Upper lobe of left lung (tissue), 6 donors: ENCODE measurements at regions not wholly inside any gene's neighbourhood (a gene's known extent, or its start where the extent isn't known, plus 50 kb on each side); places are given as distances from the start of the nearest gene placed in this dataset.

Experiments used
- ATAC-seq, 2 donors: fragments of 200-7000 bp; cut with Tn5 transposase; one replicate each; pipeline ENCODE4 v1.9.1; 2022; ENCODE audit warnings: mild to moderate bottlenecking in 2 of 2, moderate library complexity in 2 of 2; ENCODE audit not compliant: low FRiP score in 2 of 2
- DNase-seq, 2 donors: peaks; one replicate each; pipeline ENCODE4 v3.0.0-alpha.2; 2019 to 2020
- H3K27ac ChIP-seq, 4 donors: fragments of 200-600 bp; sonication (generic); one replicate each; pipeline ENCODE4 v1.5.1; 2016 to 2019
- H3K27me3 ChIP-seq, 4 donors: fragments of 200-600 bp; sonication (generic); one replicate each; pipeline ENCODE4 v1.5.1; 2017 to 2019
- H3K36me3 ChIP-seq, 4 donors: fragments of 200-600 bp; sonication (generic); one replicate each; pipeline ENCODE4 v1.5.1; 2016 to 2019
- H3K4me1 ChIP-seq, 4 donors: fragments of 200-600 bp; sonication (generic); one replicate each; pipeline ENCODE4 v1.5.1; 2018 to 2019
- H3K4me3 ChIP-seq, 4 donors: fragments of 200-600 bp; sonication (generic); one replicate each; pipeline ENCODE4 v1.5.1; 2017 to 2019; ENCODE audit warnings: mild to moderate bottlenecking in 2 of 4, moderate library complexity in 1 of 4
- H3K9me3 ChIP-seq, 4 donors: fragments of 200-600 bp; sonication (generic); one replicate each; pipeline ENCODE4 v1.5.1; 2018 to 2019
- EP300 ChIP-seq, 4 donors: sonication (generic); formaldehyde crosslinking; IDR thresholded peaks; one replicate each; pipeline ENCODE4 v1.5.1; 2017; ENCODE audit warnings: antibody characterized with exemption in 4 of 4, control low read depth in 2 of 4
- POLR2A ChIP-seq, 4 donors: fragments of 450-650 bp; IDR thresholded peaks; one replicate each; pipeline ENCODE4 v1.5.1; 2016 to 2017; ENCODE audit warnings: antibody characterized with exemption in 4 of 4, mild to moderate bottlenecking in 2 of 4
- POLR2AphosphoS5 ChIP-seq, 2 donors: sonication (generic); formaldehyde crosslinking; IDR thresholded peaks; one replicate each; pipeline ENCODE4 v1.5.1; 2017; ENCODE audit warnings: antibody characterized with exemption in 2 of 2
- WGBS, 2 donors: methylation state at CpG; one replicate each; pipeline ENCODE4 v1.1.5; 2017 to 2018; 5-methylcytosine and 5-hydroxymethylcytosine counted together
- TF ChIP-seq, protein P1 (sequence below), 6 experiments: fragments of 450-650 bp in 4 of 6; fragments of 200-600 bp in 2 of 6; sonication (generic) in 2 of 6; IDR thresholded peaks; one replicate each; pipeline ENCODE4 v1.5.1; 2016 to 2019; ENCODE audit warnings: antibody characterized with exemption in 6 of 6
- donor health status: DM: no; HTN: no; CAD: no; lungs with moderate emphysema.
- donor health status: DM: no; HTN: yes; CAD: no; lungs with severe emphysema.

DNA sequence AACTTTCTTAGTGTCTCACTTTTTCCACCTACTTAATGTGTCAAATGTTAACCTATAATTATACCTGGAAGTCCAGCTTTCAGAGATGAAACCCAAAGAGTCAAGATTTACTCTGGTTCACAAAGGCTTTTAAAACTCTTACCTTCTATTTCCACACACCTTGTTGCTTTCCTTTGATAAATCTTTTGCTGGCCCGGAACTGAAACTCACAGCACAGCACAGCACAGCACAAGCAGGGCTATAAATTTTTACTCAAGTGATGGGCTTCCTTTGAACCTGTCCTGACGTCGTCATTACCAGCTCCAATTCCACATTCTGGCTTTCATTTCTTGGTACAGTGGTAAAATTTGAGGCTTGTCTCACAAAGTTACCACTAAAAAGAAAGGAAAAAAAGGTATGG is 861.0 kb downstream of the SORCS3 start:
- WGBS, 2 donors: 74% methylated on average over 3 of the region's 3 CpGs
- Histone ChIP-seq H3K4me3 (no peak overlapping the region), H3K27me3 (no peaks in the 10 kb centered on the region), H3K9me3 (no peaks in the 10 kb centered on the region), H3K4me1 (no peaks in the 10 kb centered on the region), H3K27ac (no peak overlapping the region), H3K36me3 (no peaks in the 10 kb centered on the region)
- no peak for ATAC-seq
- TF ChIP-seq, protein P1, sequence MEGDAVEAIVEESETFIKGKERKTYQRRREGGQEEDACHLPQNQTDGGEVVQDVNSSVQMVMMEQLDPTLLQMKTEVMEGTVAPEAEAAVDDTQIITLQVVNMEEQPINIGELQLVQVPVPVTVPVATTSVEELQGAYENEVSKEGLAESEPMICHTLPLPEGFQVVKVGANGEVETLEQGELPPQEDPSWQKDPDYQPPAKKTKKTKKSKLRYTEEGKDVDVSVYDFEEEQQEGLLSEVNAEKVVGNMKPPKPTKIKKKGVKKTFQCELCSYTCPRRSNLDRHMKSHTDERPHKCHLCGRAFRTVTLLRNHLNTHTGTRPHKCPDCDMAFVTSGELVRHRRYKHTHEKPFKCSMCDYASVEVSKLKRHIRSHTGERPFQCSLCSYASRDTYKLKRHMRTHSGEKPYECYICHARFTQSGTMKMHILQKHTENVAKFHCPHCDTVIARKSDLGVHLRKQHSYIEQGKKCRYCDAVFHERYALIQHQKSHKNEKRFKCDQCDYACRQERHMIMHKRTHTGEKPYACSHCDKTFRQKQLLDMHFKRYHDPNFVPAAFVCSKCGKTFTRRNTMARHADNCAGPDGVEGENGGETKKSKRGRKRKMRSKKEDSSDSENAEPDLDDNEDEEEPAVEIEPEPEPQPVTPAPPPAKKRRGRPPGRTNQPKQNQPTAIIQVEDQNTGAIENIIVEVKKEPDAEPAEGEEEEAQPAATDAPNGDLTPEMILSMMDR (IDR thresholded peaks at IDR 0.05): no peak
- TF ChIP-seq POLR2AphosphoS5 (IDR thresholded peaks at IDR 0.05) (no peak), POLR2A (IDR thresholded peaks at IDR 0.05) (no peak), EP300 (IDR thresholded peaks at IDR 0.05) (no peak)
- DNase-seq: no peak

DNA sequence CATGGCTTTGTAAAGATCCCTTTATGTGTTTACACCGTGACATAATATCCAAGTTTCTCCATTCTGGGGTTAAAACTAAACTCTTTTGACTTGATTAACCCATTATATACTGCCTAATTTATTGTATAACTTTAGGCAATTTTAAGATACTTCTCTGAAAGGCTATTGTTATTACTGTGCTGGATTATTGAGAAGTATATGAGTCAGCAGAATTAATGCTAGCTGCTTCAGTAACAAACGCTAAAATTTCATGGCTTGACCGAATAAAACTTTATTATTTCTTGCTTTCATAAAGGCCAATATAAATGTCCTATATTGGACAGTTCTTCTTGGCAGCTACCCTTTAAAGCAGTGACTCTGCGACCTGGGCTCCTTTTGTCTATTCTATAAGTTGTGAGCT is 853.9 kb downstream of the SORCS3 start:
- TF ChIP-seq EP300 (IDR thresholded peaks at IDR 0.05) (no peak), POLR2AphosphoS5 (IDR thresholded peaks at IDR 0.05) (no peak), POLR2A (IDR thresholded peaks at IDR 0.05) (no peak)
- TF ChIP-seq, protein P1 (IDR thresholded peaks at IDR 0.05): no peak
- 87 to 92% methylated on average over 4 of the region's 4 CpGs for WGBS, 2 donors
- Histone ChIP-seq H3K9me3 (no peaks in the 10 kb centered on the region), H3K27ac (no peak overlapping the region), H3K4me1 (no peaks in the 10 kb centered on the region), H3K36me3 (no peaks in the 10 kb centered on the region), H3K27me3 (no peaks in the 10 kb centered on the region), H3K4me3 (no peak overlapping the region)
- DNase-seq (no peak), ATAC-seq (no peak)

DNA sequence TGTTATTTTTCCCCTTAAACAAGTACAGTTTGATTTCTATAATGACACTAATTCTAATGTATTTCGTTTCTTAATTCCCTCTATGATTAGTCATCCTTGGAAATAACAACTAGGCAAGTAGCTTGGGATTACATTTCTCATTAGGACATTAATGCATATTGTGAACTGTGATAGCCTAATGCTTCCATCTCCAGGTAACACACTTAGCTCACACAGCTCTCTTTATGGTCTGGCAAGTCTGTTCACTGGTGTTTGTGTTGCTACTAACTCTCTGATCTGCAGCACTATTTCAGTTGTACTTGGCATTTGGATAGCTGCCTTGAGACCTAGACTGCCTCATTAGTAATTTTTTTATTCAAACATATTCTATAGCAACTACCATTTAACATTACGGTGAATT is 853.2 kb downstream of the SORCS3 start:
- WGBS, 2 donors: 73 to 75% methylated on average over 2 of the region's 2 CpGs
- H3K36me3 ChIP-seq: no peaks in the 10 kb centered on the region
- no peaks in the 10 kb centered on the region for H3K27me3 ChIP-seq
- H3K9me3 ChIP-seq: no peaks in the 10 kb centered on the region
- H3K4me1 ChIP-seq: no peaks in the 10 kb centered on the region
- ATAC-seq (no peak), DNase-seq (no peak)
- TF ChIP-seq, protein P1 (IDR thresholded peaks at IDR 0.05): no peak
- TF ChIP-seq EP300 (IDR thresholded peaks at IDR 0.05) (no peak), POLR2AphosphoS5 (IDR thresholded peaks at IDR 0.05) (no peak), POLR2A (IDR thresholded peaks at IDR 0.05) (no peak)
- no peak overlapping the region for H3K4me3 ChIP-seq
- no peak overlapping the region for H3K27ac ChIP-seq

DNA sequence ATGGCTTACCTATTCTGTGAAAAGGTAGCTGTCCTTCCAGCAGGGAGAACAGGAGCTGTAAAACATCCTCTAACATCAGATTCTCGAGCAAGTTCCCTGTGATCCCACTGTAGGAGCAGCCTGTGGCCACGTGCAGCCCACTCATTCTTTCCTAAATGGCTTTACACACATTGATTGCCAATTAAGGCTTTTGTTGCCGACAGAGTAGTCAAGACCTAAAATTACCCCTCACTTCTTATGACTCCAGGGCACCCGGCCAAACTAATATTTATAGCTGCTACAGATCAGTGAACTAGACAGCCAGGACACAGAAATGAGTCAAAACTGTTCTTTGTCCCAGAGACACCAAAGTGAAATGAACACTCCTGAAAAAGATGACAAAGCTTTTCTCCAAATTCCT is 832.1 kb downstream of the SORCS3 start:
- no peak overlapping the region for H3K27ac ChIP-seq
- no peaks in the 10 kb centered on the region for H3K36me3 ChIP-seq
- H3K4me1 ChIP-seq: no peaks in the 10 kb centered on the region
- H3K27me3 ChIP-seq: no peaks in the 10 kb centered on the region
- TF ChIP-seq POLR2A (IDR thresholded peaks at IDR 0.05) (no peak), POLR2AphosphoS5 (IDR thresholded peaks at IDR 0.05) (no peak), EP300 (IDR thresholded peaks at IDR 0.05) (no peak)
- TF ChIP-seq, protein P1 (IDR thresholded peaks at IDR 0.05): no peak
- no peak for DNase-seq
- H3K4me3 ChIP-seq: no peak overlapping the region
- WGBS, 2 donors: 51 to 59% methylated on average over 4 of the region's 4 CpGs
- H3K9me3 ChIP-seq: no peaks in the 10 kb centered on the region
- ATAC-seq: no peak

DNA sequence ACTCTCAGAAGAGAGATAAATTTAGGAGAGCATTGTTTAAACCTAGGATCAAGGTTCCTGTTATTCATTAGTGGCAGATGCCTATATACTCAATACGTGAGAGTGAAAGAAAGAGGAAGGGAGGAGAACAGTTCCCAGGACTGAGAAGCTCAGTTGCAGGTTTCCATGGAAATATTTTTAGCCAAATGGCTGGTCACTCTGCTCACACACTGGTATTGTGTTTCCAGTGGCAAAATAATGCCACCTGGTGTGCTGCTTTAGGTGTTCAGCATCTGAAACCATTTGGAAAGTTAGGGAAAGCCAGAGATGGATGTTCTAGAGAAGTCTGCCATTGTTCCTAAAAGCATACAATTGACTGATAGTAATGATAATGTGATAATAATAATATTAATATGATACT is 827.7 kb downstream of the SORCS3 start:
- no peak overlapping the region for H3K27ac ChIP-seq
- no peak overlapping the region for H3K4me3 ChIP-seq
- DNase-seq (no peak), ATAC-seq (no peak)
- no peaks in the 10 kb centered on the region for H3K27me3 ChIP-seq
- no peaks in the 10 kb centered on the region for H3K36me3 ChIP-seq
- WGBS, 2 donors: 27 to 34% methylated on average over 1 of the region's 1 CpG
- TF ChIP-seq POLR2A (IDR thresholded peaks at IDR 0.05) (no peak), EP300 (IDR thresholded peaks at IDR 0.05) (no peak), POLR2AphosphoS5 (IDR thresholded peaks at IDR 0.05) (no peak)
- TF ChIP-seq, protein P1 (IDR thresholded peaks at IDR 0.05): no peak
- H3K9me3 ChIP-seq: no peaks in the 10 kb centered on the region
- no peaks in the 10 kb centered on the region for H3K4me1 ChIP-seq
